A673 (cell line): ENCODE measurements at regions not wholly inside any gene's neighbourhood (a gene's known extent, or its start where the extent isn't known, plus 50 kb on each side); places are given as distances from the start of the nearest gene placed in this dataset.

ENCODE experiments used
- BruUV-seq: library from RNA; stranded (reverse); fragments of 400-500 nt; replicated peaks from 2 replicates; lab custom pipeline; 2021; lab: Mats Ljungman, UMichigan
- CTCF ChIA-PET: fragments of 300-600 bp; sonication (Branson Sonifier 250); formaldehyde crosslinking; loops from one replicate; lab custom pipeline; 2022; ENCODE audit warnings: antibody characterized with exemption; lab: Charles Lee
- POLR2A ChIA-PET: fragments of 300-600 bp; sonication (Branson Sonifier 250); formaldehyde crosslinking; loops from one replicate; lab custom pipeline; 2022; ENCODE audit warnings: antibody characterized with exemption; ENCODE audit not compliant: low non-redundant PET; lab: Charles Lee
- DNase-seq: peaks from one replicate; pipeline ENCODE4 v3.0.0-alpha.2; 2015; ENCODE audit warnings: low spot score
- H3K27ac ChIP-seq: fragments of 200-600 bp; sonication (generic); 2 replicates; pipeline ENCODE4 v1.5.1; 2016; ENCODE audit warnings: mixed run types, low read depth, mild to moderate bottlenecking, mixed read lengths, antibody characterized with exemption, low read length; ENCODE audit not compliant: poor library complexity, severe bottlenecking
- H3K27me3 ChIP-seq: fragments of 200-600 bp; sonication (generic); replicated peaks from 2 replicates; pipeline ENCODE4 v1.6.1; 2017; ENCODE audit warnings: mixed run types, low read depth, mild to moderate bottlenecking, mixed read lengths, antibody characterized with exemption, low read length; ENCODE audit not compliant: insufficient read depth, poor library complexity
- H3K36me3 ChIP-seq: fragments of 200-600 bp; sonication (generic); 2 replicates; pipeline ENCODE4 v1.6.1; 2016; ENCODE audit warnings: mixed run types, mild to moderate bottlenecking, mixed read lengths, antibody characterized with exemption, low read length; ENCODE audit not compliant: insufficient read depth, poor library complexity, severe bottlenecking
- H3K4me1 ChIP-seq: fragments of 200-600 bp; sonication (generic); 2 replicates; pipeline ENCODE4 v1.6.1; 2017; ENCODE audit warnings: mixed run types, mild to moderate bottlenecking, mixed read lengths, antibody characterized with exemption, low read length; ENCODE audit not compliant: insufficient read depth, poor library complexity, severe bottlenecking
- H3K4me3 ChIP-seq: fragments of 200-600 bp; sonication (generic); 2 replicates; pipeline ENCODE4 v1.5.1; 2016; ENCODE audit warnings: low read depth, mixed run types, mild to moderate bottlenecking, mixed read lengths, low read length; ENCODE audit not compliant: poor library complexity, severe bottlenecking
- H3K9me3 ChIP-seq: fragments of 200-600 bp; sonication (generic); 2 replicates; pipeline ENCODE4 v1.6.1; 2016; ENCODE audit warnings: mixed run types, low read depth, mild to moderate bottlenecking, mixed read lengths, antibody characterized with exemption, low read length; ENCODE audit not compliant: poor library complexity, severe bottlenecking
- EZH2 ChIP-seq: fragments of 200-600 bp; sonication (generic); IDR thresholded peaks from 2 replicates; pipeline ENCODE4 v1.6.1; 2017; ENCODE audit warnings: borderline replicate concordance, low read depth, mild to moderate bottlenecking, mixed read lengths, antibody characterized with exemption, low read length; ENCODE audit not compliant: poor library complexity, severe bottlenecking
- intact Hi-C: fragments of 100-400 bp; cut with micrococcal nuclease; formaldehyde crosslinking; loops from one replicate; pipeline ENCODE4 v1.10.0; 2022; ENCODE audit not compliant: unreplicated experiment
- TF ChIP-seq, protein P1 (sequence below): fragments of 300-800, 200-600 bp; sonication (generic); conservative IDR thresholded peaks from 2 replicates; pipeline ENCODE4 v1.5.1; 2017; ENCODE audit warnings: low read depth, mild to moderate bottlenecking, antibody characterized with exemption, low read length, moderate library complexity, mixed read lengths

DNA sequence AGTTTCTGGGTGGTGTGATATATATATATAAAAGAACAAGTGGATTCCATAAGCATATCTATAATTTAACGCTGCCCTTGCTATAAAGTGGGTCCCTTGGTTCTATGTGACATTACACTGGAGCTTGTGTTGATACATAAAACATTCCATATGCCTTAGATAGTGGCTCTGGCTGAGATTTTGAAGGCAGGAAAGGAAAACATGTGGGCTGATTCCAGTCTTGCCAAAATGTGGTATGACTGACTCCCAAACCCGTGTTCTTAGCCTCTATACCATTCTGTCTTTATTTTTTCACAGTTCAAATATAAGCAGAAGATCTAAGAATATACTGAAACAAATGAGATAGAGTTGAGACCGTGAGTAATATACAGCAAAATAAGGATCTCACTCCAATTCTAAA lies 522.8 kb upstream of the LRRC4C start:
- Histone ChIP-seq H3K27me3 (no peaks in the 10 kb centered on the region), H3K27ac (no peak overlapping the region), H3K4me1 (no peaks in the 10 kb centered on the region), H3K36me3 (no peaks in the 10 kb centered on the region), H3K9me3 (peaks cover 21% of the 10 kb centered on the region), H3K4me3 (no peak overlapping the region)
- intact Hi-C loops = no loop called here
- ChIA-PET POLR2A (no interaction called here), CTCF (no interaction called here)
- TF ChIP-seq EZH2 = no peak
- TF ChIP-seq, protein P1, sequence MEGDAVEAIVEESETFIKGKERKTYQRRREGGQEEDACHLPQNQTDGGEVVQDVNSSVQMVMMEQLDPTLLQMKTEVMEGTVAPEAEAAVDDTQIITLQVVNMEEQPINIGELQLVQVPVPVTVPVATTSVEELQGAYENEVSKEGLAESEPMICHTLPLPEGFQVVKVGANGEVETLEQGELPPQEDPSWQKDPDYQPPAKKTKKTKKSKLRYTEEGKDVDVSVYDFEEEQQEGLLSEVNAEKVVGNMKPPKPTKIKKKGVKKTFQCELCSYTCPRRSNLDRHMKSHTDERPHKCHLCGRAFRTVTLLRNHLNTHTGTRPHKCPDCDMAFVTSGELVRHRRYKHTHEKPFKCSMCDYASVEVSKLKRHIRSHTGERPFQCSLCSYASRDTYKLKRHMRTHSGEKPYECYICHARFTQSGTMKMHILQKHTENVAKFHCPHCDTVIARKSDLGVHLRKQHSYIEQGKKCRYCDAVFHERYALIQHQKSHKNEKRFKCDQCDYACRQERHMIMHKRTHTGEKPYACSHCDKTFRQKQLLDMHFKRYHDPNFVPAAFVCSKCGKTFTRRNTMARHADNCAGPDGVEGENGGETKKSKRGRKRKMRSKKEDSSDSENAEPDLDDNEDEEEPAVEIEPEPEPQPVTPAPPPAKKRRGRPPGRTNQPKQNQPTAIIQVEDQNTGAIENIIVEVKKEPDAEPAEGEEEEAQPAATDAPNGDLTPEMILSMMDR = no peak
- BruUV-seq = no TSS peak
- DNase-seq = no peak

DNA sequence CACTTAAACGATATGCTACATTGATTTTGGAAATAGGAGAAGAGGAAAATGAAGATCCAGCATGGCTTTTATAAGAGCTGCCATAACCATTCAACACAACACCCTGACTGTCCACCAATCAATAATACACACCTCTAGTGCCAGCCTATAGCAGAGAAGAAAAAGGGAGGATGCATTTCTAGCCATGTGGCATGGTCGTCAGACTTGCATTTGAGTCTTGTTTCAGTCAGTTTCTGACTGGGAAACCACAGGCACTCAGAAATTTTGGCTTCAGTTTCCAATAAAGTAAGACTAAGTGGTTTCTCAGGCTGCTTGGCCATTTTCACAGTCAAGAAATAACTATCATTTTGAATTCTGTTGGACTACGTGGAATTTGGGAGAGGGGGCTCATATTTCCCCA lies 523.5 kb upstream of the LRRC4C start:
- intact Hi-C loops = no loop called here
- Histone ChIP-seq H3K4me1 (no peaks in the 10 kb centered on the region), H3K9me3 (peaks cover 26% of the 10 kb centered on the region), H3K4me3 (no peak overlapping the region), H3K27ac (no peak overlapping the region), H3K27me3 (no peaks in the 10 kb centered on the region), H3K36me3 (no peaks in the 10 kb centered on the region)
- ChIA-PET POLR2A (no interaction called here), CTCF (no interaction called here)
- BruUV-seq = no TSS peak
- DNase-seq = no peak
- no peak for TF ChIP-seq EZH2
- TF ChIP-seq, protein P1 = no peak

DNA sequence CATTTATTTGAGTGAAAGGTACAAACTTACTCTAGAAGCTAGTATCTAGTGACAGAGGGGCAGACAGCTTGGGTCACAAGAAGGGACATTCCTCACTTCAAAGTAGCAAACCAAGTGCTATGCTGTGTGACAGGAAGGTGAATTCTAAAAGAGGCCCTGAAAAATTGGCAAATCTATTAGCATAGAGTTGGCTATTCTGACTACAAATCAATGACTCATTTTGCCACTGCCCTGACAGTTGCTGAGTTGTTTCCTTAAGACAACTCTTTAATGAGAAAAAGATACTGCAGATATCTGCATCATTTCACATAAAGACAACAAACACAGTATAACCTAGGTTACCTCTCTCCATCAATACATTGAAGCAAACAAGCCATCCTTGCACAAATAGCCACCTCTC lies 524.0 kb upstream of the LRRC4C start:
- intact Hi-C loops = no loop called here
- CTCF ChIA-PET = no interaction called here
- Histone ChIP-seq H3K36me3 (no peaks in the 10 kb centered on the region), H3K27me3 (no peaks in the 10 kb centered on the region), H3K4me1 (no peaks in the 10 kb centered on the region), H3K27ac (no peak overlapping the region), H3K4me3 (no peak overlapping the region), H3K9me3 (peaks cover 30% of the 10 kb centered on the region)
- no TSS peak for BruUV-seq
- DNase-seq = no peak
- POLR2A ChIA-PET = no interaction called here
- TF ChIP-seq, protein P1 = no peak
- no peak for TF ChIP-seq EZH2
